Activated CD8-positive, alpha-beta memory T cell treated with anti-CD3 and anti-CD28 coated beads for 36 hours (primary cell): ENCODE measurements at regions not wholly inside any gene's neighbourhood (a gene's known extent, or its start where the extent isn't known, plus 50 kb on each side); places are given as distances from the start of the nearest gene placed in this dataset.
"Not testable (repeated sequence)": the region's sequence is repeated elsewhere in the genome, so short reads cannot be mapped to it uniquely, and the experiment has no call there.

Experiments used
- CTCF ChIA-PET: fragments of 350-600 bp; sonication (Branson Sonifier 250); formaldehyde crosslinking; loops from one replicate; lab custom pipeline; 2021; ENCODE audit warnings: antibody characterized with exemption; lab: Charles Lee
- POLR2A ChIA-PET: fragments of 350-600 bp; sonication (Branson Sonifier 250); formaldehyde crosslinking; loops from one replicate; lab custom pipeline; 2021; ENCODE audit warnings: antibody characterized with exemption; lab: Charles Lee

DNA sequence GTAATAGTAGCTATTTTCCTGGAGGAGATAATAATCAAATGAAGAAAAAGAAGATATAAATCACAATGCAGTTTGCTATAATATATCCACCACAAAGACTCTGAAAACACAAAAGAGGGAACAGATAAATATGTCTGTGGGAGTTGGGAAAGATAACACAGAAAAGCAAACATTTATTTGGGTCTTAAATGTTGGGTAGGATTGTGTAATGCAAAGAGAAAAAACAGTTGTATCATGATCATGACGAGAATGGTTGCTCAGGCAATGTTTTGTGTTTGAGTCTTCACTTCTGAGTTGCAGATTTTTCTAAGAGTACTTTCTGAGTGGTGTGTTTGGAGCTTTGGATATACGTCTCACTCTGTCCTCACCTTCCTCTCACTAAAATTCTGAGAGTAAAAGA, 437.5 kb downstream of the TFEC start:
- POLR2A ChIA-PET, result no interaction called here
- CTCF ChIA-PET, result no interaction called here

GRCh38 chr7:115585015-115585718, 445.4 kb downstream of the TFEC start:
- ChIA-PET POLR2A (no interaction called here), CTCF (no interaction called here)

DNA sequence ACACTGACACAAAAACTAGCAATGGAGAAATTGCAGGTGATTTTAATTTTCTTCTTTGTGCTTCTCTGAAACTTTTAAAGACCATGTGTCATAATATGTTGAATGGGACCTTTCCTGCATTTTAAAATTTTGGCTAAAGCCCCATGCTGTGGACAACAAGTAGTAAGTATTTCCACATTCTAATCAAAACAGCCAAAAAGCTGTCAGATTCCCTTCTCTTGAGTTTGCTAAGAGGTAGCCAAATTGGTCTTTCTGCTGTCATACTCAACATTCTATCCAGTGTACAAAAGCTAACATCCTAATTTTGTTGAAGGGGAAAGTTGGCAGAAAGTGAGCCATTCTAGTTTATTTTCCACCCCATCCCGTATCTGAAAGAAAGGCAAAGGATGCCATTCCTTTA, 447.6 kb downstream of the TFEC start:
- POLR2A ChIA-PET, result no interaction called here

GRCh38 chr7:115578576-115578975, 452.0 kb downstream of the TFEC start:
- POLR2A ChIA-PET, result no interaction called here
- CTCF ChIA-PET, result no interaction called here

More for the DNA sequence above, 447.6 kb downstream of the TFEC start:
- CTCF ChIA-PET, result no interaction called here

DNA sequence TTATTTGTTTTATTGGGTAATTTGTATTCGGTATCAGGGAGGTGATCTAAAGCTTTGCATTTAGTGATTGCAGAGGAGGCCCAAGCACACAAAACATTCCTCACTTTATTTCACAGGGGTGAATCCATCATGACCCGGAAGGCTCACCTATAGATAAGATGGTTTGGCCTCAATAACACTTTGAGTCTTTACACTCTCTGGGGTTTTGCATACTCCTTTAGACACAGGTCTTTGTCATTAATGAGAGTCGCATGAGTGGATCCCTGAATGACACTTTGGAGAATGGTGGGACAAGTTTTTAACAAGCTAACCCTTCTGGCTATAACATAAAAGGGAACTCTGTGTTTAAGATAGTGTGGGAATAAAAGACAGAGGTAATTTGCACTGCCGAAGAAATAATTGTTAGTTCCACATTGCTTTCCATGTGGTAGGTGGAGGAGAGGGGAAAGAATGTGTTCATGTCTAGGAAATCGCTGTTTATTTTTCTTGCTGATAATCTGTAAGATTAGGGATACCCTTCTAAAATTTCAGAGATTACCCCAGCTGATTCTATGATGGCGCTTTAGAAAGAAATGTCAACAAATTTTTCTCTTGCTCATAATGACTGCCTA, 455.8 kb downstream of the TFEC start:
- POLR2A ChIA-PET, result no interaction called here
- CTCF ChIA-PET, result no interaction called here

GRCh38 chr7:115572111-115572510, 458.5 kb downstream of the TFEC start:
- CTCF ChIA-PET, result no interaction called here
- POLR2A ChIA-PET, result no interaction called here

GRCh38 chr7:115561335-115562110, 469.0 kb downstream of the TFEC start:
- ChIA-PET CTCF (no interaction called here), POLR2A (no interaction called here)

DNA sequence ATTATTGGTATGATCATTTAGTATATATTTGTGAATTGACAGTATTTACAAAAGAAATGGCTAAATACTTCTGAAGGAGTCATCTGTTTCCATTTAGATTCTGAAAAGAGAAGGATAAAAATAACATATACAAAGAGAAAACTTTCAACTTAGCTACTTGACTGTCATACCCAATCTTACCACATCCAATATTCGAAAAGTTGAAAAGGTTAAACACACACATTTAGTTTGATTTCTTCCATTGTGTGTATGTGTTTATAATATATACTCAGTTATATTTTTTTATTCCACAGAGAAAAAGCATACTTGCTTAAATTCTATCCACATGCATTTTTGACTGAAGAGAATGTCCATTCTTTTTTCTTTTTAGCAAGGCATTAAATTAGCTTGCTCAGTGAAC, 470.7 kb downstream of the TFEC start:
- POLR2A ChIA-PET, result no interaction called here
- CTCF ChIA-PET, result interaction anchor here (1.4 kb wide), 1 partner anchor 17 kb away, joined by 3 read pairs; no protein-coding TSS in a partner anchor

DNA sequence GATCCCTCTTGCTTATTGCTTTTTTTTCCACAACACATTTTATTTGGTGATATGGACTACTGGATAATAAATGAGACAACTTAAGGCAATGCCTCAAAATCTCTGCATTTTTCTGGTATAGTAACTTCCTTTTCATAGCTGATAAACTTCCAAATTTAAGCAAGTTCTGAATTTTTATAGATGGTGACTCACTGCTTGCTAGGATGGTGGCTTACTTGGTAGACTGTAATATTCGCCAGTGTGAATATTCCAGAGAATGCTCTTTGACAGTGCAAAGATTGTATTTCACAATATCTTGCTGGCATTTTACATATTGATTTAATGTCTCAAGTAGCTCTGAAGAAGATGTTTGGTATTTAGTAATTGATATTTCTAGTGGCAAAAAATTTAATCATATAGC, 472.4 kb downstream of the TFEC start:
- ChIA-PET POLR2A (no interaction called here), CTCF (interaction anchor here (1.4 kb wide), 1 partner anchor 15 kb away, joined by 3 read pairs; no protein-coding TSS in a partner anchor)

DNA sequence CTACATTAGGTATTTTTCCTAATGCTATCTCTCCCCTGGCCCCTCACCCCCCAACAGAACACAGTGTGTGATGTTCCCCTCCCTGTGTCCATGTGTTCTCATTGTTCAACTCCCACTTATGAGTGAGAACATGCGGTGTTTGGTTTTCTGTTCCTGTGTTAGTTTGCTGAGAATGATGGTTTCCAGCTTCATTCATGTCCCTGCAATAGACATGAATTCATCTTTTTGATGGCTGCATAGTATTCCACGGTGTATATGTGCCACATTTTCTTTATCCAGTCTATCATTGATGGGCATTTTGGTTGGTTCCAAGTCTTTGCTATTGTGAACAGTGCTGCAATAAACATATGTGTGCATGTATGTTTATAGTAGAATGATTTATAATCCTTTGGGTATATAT, 473.3 kb downstream of the TFEC start:
- CTCF ChIA-PET, POLR2A ChIA-PET: not testable (repeated sequence)

DNA sequence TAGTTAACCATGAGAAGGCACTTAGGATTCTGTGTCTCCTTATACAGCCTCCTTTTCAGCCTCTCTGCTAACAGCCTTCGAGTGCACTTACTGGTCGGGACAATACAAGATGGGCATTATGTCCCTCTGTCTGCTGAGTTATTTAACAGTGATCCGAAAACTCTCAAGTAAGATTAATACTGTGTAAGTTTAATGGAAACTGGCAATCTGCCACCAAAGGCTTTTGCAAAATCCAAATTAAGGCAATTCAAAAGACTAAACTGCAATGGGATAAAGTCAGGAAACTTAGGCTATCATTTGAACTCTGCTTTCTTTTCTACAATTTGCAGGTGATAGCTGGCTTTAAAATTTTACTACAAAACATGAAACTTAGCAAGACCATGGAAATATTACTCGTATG, 477.8 kb downstream of the TFEC start:
- POLR2A ChIA-PET, result no interaction called here

DNA sequence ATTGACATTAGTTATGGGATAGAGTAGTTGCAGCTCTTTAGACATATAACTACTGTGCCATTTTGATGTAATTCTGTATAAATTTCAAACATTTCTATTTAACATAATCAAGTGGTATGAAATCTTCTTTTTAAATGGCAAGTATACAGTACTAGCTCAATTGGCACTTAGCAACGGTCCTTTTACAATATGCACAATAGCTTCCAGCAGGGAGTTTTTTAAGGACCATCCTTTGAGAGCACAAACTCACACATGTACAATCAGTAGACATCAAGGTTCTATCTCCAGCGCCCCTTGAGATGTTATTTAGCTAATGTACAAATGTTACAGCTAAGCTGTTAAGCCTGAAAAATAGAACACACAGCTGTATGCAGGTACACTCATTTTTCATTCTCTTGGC, 480.7 kb downstream of the TFEC start:
- ChIA-PET POLR2A (no interaction called here), CTCF (no interaction called here)

More for the DNA sequence above, 477.8 kb downstream of the TFEC start:
- CTCF ChIA-PET, result no interaction called here

DNA sequence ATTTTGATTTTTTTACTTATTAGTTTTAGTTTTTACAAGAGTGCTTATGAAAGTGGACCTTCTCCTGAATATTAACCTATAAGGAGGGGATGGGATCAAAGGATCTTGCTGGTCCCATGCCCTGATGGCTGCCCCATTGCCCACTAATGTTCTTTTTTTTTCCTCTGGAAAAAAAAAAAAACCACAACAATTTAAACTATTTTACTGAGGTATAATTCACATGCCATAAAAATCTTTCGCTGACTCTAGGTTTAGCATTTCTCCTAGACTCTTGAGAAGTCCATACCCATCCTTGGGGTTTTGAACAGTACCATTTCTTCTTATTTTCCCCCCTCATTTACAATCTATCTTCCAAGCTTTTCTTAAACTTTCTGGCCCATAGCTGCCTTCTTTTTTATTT, 481.8 kb downstream of the TFEC start:
- ChIA-PET CTCF (no interaction called here), POLR2A (no interaction called here)

DNA sequence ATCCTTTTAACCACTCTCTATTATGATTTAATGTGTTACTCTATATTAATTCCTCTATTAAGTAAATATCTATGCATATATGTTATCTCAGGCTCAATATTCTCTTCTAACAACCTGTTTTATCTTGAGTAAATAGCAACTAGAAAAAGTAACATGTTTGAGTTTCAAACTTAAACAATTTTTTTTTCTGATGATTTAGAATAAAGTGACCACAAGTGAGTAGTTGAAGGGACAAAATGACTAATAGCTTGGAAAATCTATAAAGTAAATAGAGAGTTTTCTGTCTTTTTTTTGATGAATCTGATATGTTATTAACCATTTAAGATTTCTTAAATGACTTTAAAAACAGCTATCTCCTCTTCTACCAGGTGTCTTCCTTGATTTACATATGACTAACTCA, 483.8 kb downstream of the TFEC start:
- POLR2A ChIA-PET, result no interaction called here
- CTCF ChIA-PET, result no interaction called here

- CTCF ChIA-PET, result no interaction called here
- POLR2A ChIA-PET, result no interaction called here
Measured at GRCh38 chr7:115533785-115534184, 496.8 kb downstream of the TFEC start.

GRCh38 chr7:115526278-115526677, 504.3 kb downstream of the TFEC start:
- POLR2A ChIA-PET, result no interaction called here

DNA sequence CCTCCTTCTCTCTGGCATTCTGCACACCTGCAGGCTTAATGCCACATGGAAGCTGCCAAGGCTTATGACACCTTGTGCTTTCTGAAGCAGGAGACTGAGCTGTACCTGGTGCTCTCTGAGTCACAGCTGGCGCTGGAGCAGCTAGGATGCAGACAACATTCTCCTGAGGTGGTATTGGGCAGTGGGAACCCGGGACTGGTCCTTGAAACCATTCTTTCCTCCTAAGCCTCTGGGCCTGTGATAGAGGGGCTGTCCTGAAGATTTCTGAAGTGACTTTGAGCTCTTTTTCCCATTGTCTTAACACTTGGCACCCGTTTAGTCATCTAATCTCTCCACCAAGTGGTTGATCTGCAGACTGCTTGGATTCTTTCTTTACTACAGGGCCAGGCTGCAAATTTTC, 508.4 kb downstream of the TFEC start:
- ChIA-PET CTCF (no interaction called here), POLR2A (no interaction called here)

More at GRCh38 chr7:115526278-115526677, 504.3 kb downstream of the TFEC start:
- CTCF ChIA-PET, result no interaction called here

DNA sequence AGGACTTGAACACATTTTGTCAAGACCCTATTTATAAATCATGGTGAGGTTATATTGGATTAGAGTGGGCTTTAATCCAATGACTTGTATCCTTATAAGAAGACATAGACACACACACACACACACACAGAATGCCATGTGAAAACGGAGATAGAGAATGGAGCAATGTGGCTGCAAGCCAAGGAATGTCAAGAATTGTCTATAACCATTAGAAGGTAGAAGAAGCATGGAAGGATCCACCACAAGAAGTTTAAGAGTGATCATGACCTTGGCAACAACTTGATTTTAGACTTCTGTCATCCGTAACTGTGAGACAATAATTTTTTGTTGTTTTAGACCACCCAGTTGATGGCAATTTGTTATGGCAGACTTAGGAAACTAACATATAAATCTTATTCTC, 514.2 kb downstream of the TFEC start:
- ChIA-PET POLR2A (no interaction called here), CTCF (no interaction called here)

GRCh38 chr7:115511330-115511729, 519.2 kb downstream of the TFEC start:
- POLR2A ChIA-PET, result no interaction called here
- CTCF ChIA-PET, result no interaction called here

GRCh38 chr7:115505136-115505535, 525.4 kb downstream of the TFEC start:
- ChIA-PET CTCF (no interaction called here), POLR2A (no interaction called here)

GRCh38 chr7:115499956-115500355, 530.6 kb downstream of the TFEC start:
- CTCF ChIA-PET, result no interaction called here
- POLR2A ChIA-PET, result no interaction called here
